ENCODE measurements at regions not wholly inside any gene's neighbourhood (a gene's known extent, or its start where the extent isn't known, plus 50 kb on each side); places are given as distances from the start of the nearest gene placed in this dataset.

DNA sequence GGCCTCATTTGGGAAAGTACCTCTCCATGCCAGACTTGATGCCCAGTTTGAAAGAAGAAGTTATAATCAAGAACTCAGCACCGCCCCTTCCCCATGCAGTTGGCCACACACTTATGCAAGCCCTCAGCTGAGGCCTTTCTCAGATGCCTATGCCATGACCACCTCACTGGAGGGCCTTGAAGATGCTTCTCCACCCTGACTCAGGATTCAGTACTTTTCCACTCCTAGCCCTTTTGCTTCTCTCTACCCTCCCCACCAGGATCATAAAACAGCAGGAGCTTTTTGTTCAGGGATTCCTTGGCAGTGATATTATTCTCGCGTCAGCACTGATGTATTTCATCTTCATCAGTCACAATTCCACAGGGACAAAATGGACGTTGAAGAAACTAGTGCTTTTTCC, 313.5 kb downstream of the PYDC2 start:
- no peaks in the 10 kb centered on the region for H3K27me3 Mint-ChIP-seq

DNA sequence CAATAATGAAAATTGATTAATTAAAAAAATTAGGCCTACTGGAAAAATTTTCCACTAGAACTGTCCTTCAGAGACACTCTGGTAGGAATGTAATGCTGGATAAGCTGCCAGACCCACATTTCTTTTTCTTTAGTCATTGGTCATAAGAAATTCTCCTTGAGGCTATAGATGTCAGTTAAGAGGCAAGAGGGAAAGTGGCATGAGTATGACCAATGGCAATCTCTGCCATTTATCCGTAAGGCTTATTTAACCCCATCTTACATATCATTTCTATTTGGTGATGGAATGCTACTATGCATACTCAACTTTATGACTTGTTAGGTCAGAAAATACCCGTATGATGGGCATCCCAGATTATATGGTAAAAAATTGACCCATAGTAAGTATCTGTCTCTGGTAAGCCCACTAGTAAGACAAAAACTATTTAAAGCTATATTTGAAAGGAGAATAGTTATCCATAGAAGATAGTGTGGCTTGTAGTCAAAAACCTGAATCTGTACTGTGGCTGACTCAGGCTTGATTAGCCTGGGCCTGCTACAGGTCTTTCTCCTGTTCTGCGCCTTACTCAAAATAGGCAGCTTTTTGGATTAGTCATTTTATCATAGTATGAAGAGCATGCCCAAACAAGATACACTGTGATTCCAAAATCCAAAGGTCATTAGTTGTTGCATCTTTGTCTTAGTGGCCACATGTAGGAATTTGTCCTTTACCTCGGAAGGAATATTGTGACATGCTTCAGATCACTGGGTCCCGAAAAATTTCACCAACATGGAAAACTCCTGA, 314.7 kb downstream of the PYDC2 start:
- no peak for ATAC-seq (ENCODE audit: poor library complexity)

More for the DNA sequence above, 313.5 kb downstream of the PYDC2 start:
- ChIA-PET POLR2A (no interaction called here), CTCF (no interaction called here)
- no peak for DNase-seq
- Mint-ChIP-seq H3K36me3 (ENCODE audit: low read depth) (no peaks in the 10 kb centered on the region), H3K4me3 (no peak overlapping the region), H3K27ac (no peak overlapping the region), H3K4me1 (ENCODE audit: low read depth) (no peaks in the 10 kb centered on the region), H3K9me3 (peaks cover 19% of the 10 kb centered on the region)
- TF ChIP-seq, protein P1, sequence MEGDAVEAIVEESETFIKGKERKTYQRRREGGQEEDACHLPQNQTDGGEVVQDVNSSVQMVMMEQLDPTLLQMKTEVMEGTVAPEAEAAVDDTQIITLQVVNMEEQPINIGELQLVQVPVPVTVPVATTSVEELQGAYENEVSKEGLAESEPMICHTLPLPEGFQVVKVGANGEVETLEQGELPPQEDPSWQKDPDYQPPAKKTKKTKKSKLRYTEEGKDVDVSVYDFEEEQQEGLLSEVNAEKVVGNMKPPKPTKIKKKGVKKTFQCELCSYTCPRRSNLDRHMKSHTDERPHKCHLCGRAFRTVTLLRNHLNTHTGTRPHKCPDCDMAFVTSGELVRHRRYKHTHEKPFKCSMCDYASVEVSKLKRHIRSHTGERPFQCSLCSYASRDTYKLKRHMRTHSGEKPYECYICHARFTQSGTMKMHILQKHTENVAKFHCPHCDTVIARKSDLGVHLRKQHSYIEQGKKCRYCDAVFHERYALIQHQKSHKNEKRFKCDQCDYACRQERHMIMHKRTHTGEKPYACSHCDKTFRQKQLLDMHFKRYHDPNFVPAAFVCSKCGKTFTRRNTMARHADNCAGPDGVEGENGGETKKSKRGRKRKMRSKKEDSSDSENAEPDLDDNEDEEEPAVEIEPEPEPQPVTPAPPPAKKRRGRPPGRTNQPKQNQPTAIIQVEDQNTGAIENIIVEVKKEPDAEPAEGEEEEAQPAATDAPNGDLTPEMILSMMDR (IDR thresholded peaks at IDR 0.05), result no peak
- intact Hi-C loops (cut with DNase I, micrococcal nuclease), result no loop called here
- no peak for ATAC-seq (ENCODE audit: poor library complexity)
- H3K27me3 ChIP-seq (ENCODE audit: control insufficient read depth in 1 of 2, insufficient read depth in 2 of 2, low read length in 2 of 2), result no peaks in the 10 kb centered on the region
- H3K27ac ChIP-seq (ENCODE audit: low read depth in 1 of 2, low read length in 2 of 2), result no peak overlapping the region
- no peaks in the 10 kb centered on the region for H3K36me3 ChIP-seq (ENCODE audit: insufficient read depth, low read length)
- no peak overlapping the region for H3K4me3 ChIP-seq (ENCODE audit: low read length)
- H3K9me3 ChIP-seq (ENCODE audit: control insufficient read depth in 1 of 2, insufficient read depth in 1 of 2, low read length in 2 of 2), result no peaks in the 10 kb centered on the region
- no peaks in the 10 kb centered on the region for H3K4me1 ChIP-seq (ENCODE audit: insufficient read depth, low read length)

DNA sequence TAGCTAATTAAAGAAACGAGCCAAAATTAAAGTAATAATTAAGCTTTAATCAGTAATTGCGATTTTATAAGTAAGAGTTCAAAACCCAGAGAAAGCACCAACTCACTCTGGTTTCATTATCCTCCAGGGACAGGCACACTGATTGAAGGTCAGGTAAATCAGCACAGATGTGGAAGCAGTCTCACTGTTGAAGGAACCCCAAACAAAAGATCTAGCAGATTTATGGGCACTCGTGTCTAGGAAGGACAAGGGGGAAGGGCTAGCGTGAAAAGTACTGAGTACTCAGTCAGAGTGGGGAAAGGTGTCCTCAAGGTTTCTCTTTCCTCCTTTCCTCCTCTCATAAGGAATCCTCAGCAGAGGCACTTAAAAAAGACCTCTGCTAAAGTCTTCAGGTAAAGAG, 320.1 kb downstream of the PYDC2 start:
- no peaks in the 10 kb centered on the region for H3K36me3 ChIP-seq (ENCODE audit: insufficient read depth, low read length)
- peaks cover 3% of the 10 kb centered on the region for H3K9me3 Mint-ChIP-seq
- TF ChIP-seq, protein P1 (IDR thresholded peaks at IDR 0.05), result no peak
- H3K4me3 ChIP-seq (ENCODE audit: low read length), result no peak overlapping the region
- intact Hi-C loops (cut with DNase I, micrococcal nuclease), result no loop called here
- no peaks in the 10 kb centered on the region for H3K4me1 Mint-ChIP-seq (ENCODE audit: low read depth)
- H3K27ac Mint-ChIP-seq, result no peak overlapping the region
- DNase-seq, result no peak
- H3K4me3 Mint-ChIP-seq, result no peak overlapping the region
- H3K36me3 Mint-ChIP-seq (ENCODE audit: low read depth), result no peaks in the 10 kb centered on the region
- no peaks in the 10 kb centered on the region for H3K27me3 ChIP-seq (ENCODE audit: control insufficient read depth in 1 of 2, insufficient read depth in 2 of 2, low read length in 2 of 2)
- H3K27ac ChIP-seq (ENCODE audit: low read depth in 1 of 2, low read length in 2 of 2), result no peak overlapping the region
- H3K4me1 ChIP-seq (ENCODE audit: insufficient read depth, low read length), result no peaks in the 10 kb centered on the region
- ATAC-seq (ENCODE audit: poor library complexity), result no peak
- H3K27me3 Mint-ChIP-seq, result no peaks in the 10 kb centered on the region
- POLR2A ChIA-PET, result no interaction called here
- CTCF ChIA-PET, result no interaction called here
- peaks cover 0 to 4% of the 10 kb centered on the region in 2 experiments for H3K9me3 ChIP-seq (ENCODE audit: control insufficient read depth in 1 of 2, insufficient read depth in 1 of 2, low read length in 2 of 2)

More for the DNA sequence above, 314.7 kb downstream of the PYDC2 start:
- H3K36me3 ChIP-seq (ENCODE audit: insufficient read depth, low read length), result no peaks in the 10 kb centered on the region
- H3K9me3 Mint-ChIP-seq, result peaks cover 17% of the 10 kb centered on the region
- H3K4me3 ChIP-seq (ENCODE audit: low read length), result no peak overlapping the region
- TF ChIP-seq, protein P1 (IDR thresholded peaks at IDR 0.05), result no peak
- H3K4me1 ChIP-seq (ENCODE audit: insufficient read depth, low read length), result no peaks in the 10 kb centered on the region
- POLR2A ChIA-PET, result no interaction called here
- no peak for DNase-seq
- H3K27me3 Mint-ChIP-seq, result no peaks in the 10 kb centered on the region
- H3K9me3 ChIP-seq (ENCODE audit: control insufficient read depth in 1 of 2, insufficient read depth in 1 of 2, low read length in 2 of 2), result no peaks in the 10 kb centered on the region
- no peak overlapping the region for H3K27ac ChIP-seq (ENCODE audit: low read depth in 1 of 2, low read length in 2 of 2)
- H3K27me3 ChIP-seq (ENCODE audit: control insufficient read depth in 1 of 2, insufficient read depth in 2 of 2, low read length in 2 of 2), result no peaks in the 10 kb centered on the region
- H3K4me1 Mint-ChIP-seq (ENCODE audit: low read depth), result no peaks in the 10 kb centered on the region
- H3K27ac Mint-ChIP-seq, result no peak overlapping the region
- CTCF ChIA-PET, result no interaction called here
- H3K36me3 Mint-ChIP-seq (ENCODE audit: low read depth), result no peaks in the 10 kb centered on the region
- H3K4me3 Mint-ChIP-seq, result no peak overlapping the region
- intact Hi-C loops (cut with DNase I, micrococcal nuclease), result no loop called here
